ENCODE measurements at regions not wholly inside any gene's neighbourhood (a gene's known extent, or its start where the extent isn't known, plus 50 kb on each side); places are given as distances from the start of the nearest gene placed in this dataset.

DNA sequence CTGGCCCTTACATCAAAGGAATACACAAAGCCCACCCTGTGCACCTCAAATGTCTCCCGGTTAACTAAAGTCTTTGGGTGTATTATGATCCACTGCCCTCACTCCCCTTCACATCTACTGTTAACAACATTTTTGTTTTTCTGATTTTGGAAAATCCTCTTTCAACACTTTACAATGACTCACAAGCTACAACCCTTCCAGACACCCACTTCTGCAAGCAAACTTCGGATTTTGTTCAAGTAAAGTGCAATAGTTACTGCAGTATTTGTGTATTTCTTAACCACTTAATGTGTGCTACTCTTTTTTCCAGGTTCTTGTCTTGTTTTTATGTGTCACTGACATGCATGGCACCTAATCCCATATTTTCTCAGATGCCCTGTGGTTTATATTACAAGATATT is 101.1 kb downstream of the EDNRB start:
- no peaks in the 10 kb centered on the region for H3K36me3 ChIP-seq
- no peak overlapping the region for H3K27ac ChIP-seq

DNA sequence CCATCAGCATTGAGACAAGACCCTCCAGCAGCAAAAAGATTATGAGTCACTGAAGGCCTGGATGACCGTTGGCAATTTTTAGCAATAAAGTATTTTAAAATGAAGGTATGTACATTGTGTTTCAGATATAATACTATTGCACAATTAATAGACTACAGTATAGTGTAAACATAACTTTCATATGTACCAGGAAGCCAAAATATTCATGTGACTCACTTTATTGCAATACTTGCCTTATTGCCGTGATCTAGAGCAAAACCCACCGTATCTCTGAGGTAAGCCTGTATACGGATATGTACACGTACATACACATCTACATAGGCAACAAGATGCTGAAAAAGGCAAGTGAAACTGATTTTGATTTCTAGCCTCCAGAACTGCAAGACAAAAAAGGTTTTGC is 103.3 kb downstream of the EDNRB start:
- H3K9me3 ChIP-seq, result no peaks in the 10 kb centered on the region
- TF ChIP-seq EP300 (IDR thresholded peaks at IDR 0.05) (no peak), POLR2AphosphoS5 (IDR thresholded peaks at IDR 0.05) (no peak), POLR2A (IDR thresholded peaks at IDR 0.05) (no peak)
- TF ChIP-seq, protein P1, sequence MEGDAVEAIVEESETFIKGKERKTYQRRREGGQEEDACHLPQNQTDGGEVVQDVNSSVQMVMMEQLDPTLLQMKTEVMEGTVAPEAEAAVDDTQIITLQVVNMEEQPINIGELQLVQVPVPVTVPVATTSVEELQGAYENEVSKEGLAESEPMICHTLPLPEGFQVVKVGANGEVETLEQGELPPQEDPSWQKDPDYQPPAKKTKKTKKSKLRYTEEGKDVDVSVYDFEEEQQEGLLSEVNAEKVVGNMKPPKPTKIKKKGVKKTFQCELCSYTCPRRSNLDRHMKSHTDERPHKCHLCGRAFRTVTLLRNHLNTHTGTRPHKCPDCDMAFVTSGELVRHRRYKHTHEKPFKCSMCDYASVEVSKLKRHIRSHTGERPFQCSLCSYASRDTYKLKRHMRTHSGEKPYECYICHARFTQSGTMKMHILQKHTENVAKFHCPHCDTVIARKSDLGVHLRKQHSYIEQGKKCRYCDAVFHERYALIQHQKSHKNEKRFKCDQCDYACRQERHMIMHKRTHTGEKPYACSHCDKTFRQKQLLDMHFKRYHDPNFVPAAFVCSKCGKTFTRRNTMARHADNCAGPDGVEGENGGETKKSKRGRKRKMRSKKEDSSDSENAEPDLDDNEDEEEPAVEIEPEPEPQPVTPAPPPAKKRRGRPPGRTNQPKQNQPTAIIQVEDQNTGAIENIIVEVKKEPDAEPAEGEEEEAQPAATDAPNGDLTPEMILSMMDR (IDR thresholded peaks at IDR 0.05), result no peak
- no peaks in the 10 kb centered on the region for H3K36me3 ChIP-seq
- DNase-seq, result no peak
- H3K27ac ChIP-seq, result no peak overlapping the region
- no peaks in the 10 kb centered on the region for H3K27me3 ChIP-seq
- no peak overlapping the region for H3K4me3 ChIP-seq
- ATAC-seq (ENCODE audit: low FRiP score in 2 of 2), result no peak
- H3K4me1 ChIP-seq, result peaks cover 0 to 4% (median 2%) of the 10 kb centered on the region in 4 donors
- WGBS, 2 donors, result 72 to 95% methylated on average over 5 of the region's 5 CpGs

More for the DNA sequence above, 101.1 kb downstream of the EDNRB start:
- Histone ChIP-seq H3K4me3 (no peak overlapping the region), H3K9me3 (no peaks in the 10 kb centered on the region), H3K4me1 (no peaks in the 10 kb centered on the region), H3K27me3 (no peaks in the 10 kb centered on the region)
- WGBS, 2 donors, result 66% methylated on average over 2 of the region's 2 CpGs
- ATAC-seq (ENCODE audit: low FRiP score in 2 of 2) (no peak), DNase-seq (no peak)
- TF ChIP-seq EP300 (IDR thresholded peaks at IDR 0.05), result no peak
- no peak for TF ChIP-seq POLR2A (IDR thresholded peaks at IDR 0.05)
- TF ChIP-seq POLR2AphosphoS5 (IDR thresholded peaks at IDR 0.05), result no peak
- TF ChIP-seq, protein P1 (IDR thresholded peaks at IDR 0.05), result no peak
